Hepatocyte (in vitro differentiated cells): ENCODE measurements at regions not wholly inside any gene's neighbourhood (a gene's known extent, or its start where the extent isn't known, plus 50 kb on each side); places are given as distances from the start of the nearest gene placed in this dataset.

Experiments
- EZH2 ChIP-seq: fragments of 200-600 bp; sonication (generic); IDR thresholded peaks from 2 replicates; pipeline ENCODE4 v1.6.1; 2016; ENCODE audit warnings: antibody characterized with exemption, mild to moderate bottlenecking, borderline replicate concordance
- TF ChIP-seq, protein P1 (sequence below): fragments of 200-600 bp; sonication (generic); IDR thresholded peaks from 2 replicates; pipeline ENCODE4 v1.5.1; 2016; ENCODE audit warnings: antibody characterized with exemption, mild to moderate bottlenecking; ENCODE audit not compliant: poor library complexity

DNA sequence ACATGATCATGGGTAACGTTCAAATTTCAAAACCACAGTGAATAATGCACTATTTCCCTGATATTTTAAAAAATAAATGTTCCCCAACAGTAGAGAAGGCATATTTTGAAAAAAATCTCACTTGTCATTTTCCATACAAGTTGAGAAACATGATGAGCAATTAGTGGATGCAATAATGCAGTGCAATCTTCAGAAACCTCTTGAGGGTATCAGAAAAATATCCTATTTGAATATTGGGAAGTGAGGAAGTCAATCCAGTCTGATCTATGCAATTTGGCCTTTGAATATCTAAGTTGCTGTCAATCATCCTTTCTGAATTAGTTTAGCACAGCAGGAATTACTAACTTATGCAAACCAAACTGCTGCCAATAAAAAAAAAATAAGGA lies 776.8 kb downstream of the PCDH18 start:
- TF ChIP-seq, protein P1, sequence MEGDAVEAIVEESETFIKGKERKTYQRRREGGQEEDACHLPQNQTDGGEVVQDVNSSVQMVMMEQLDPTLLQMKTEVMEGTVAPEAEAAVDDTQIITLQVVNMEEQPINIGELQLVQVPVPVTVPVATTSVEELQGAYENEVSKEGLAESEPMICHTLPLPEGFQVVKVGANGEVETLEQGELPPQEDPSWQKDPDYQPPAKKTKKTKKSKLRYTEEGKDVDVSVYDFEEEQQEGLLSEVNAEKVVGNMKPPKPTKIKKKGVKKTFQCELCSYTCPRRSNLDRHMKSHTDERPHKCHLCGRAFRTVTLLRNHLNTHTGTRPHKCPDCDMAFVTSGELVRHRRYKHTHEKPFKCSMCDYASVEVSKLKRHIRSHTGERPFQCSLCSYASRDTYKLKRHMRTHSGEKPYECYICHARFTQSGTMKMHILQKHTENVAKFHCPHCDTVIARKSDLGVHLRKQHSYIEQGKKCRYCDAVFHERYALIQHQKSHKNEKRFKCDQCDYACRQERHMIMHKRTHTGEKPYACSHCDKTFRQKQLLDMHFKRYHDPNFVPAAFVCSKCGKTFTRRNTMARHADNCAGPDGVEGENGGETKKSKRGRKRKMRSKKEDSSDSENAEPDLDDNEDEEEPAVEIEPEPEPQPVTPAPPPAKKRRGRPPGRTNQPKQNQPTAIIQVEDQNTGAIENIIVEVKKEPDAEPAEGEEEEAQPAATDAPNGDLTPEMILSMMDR = no peak
- no peak for TF ChIP-seq EZH2
